ENCODE measurements at regions not wholly inside any gene's neighbourhood (a gene's known extent, or its start where the extent isn't known, plus 50 kb on each side); places are given as distances from the start of the nearest gene placed in this dataset.

GRCh38 chr20:21936720-21937380 lies 231.4 kb downstream of the PAX1 start:
- Histone ChIP-seq H2AFZ (ENCODE audit: insufficient read depth, low read depth, low read length, poor library complexity, severe bottlenecking) (no peak overlapping the region), H3K27me3 (ENCODE audit: control insufficient read depth in 2 of 2, insufficient read depth in 2 of 2, low read length in 2 of 2) (no peaks in the 10 kb centered on the region), H3K36me3 (replicated peaks in 1 of 2; ENCODE audit: control insufficient read depth in 1 of 2, insufficient read depth in 2 of 2, low read length in 2 of 2) (no peaks in the 10 kb centered on the region), H3K4me1 (ENCODE audit: control insufficient read depth in 1 of 2, insufficient read depth in 2 of 2, low read length in 2 of 2) (no peaks in the 10 kb centered on the region), H3K9ac (ENCODE audit: insufficient read depth, low read length, poor library complexity, severe bottlenecking) (no peak overlapping the region), H3K4me2 (replicated peaks; ENCODE audit: extremely low read depth, low read length, poor library complexity, severe bottlenecking) (no peak overlapping the region), H3K4me3 (replicated peaks in 1 of 3; ENCODE audit: low read depth in 2 of 3, low read length in 3 of 3) (no peak overlapping the region), H3K27ac (ENCODE audit: low read depth in 1 of 2, low read length in 2 of 2) (no peak overlapping the region), H4K20me1 (ENCODE audit: insufficient read depth, low read length) (no peaks in the 10 kb centered on the region), H3K79me2 (ENCODE audit: insufficient read depth, low read length) (no peaks in the 10 kb centered on the region), H3K9me3 (replicated peaks in 1 of 2; ENCODE audit: control insufficient read depth in 1 of 2, insufficient read depth in 1 of 2, low read length in 2 of 2) (peaks cover 13% of the 10 kb centered on the region in 2 donors)
- H3K4me3 Mint-ChIP-seq = no peak overlapping the region
- intact Hi-C loops (cut with micrococcal nuclease) = no loop called here
- no CpG with 5 or more reads among the region's 3 CpGs for WGBS (ENCODE audit: insufficient coverage)
- H3K27me3 Mint-ChIP-seq (ENCODE audit: low read depth in 3 of 3) = no peaks in the 10 kb centered on the region
- no peaks in the 10 kb centered on the region for H3K36me3 Mint-ChIP-seq
- no peak for TF ChIP-seq CTCF (IDR thresholded peaks at IDR 0.05)
- DNase-seq = no peak
- peaks cover 0 to 8% (median 6%) of the 10 kb centered on the region in 7 donors for H3K9me3 Mint-ChIP-seq
- no peaks in the 10 kb centered on the region for H3K4me1 Mint-ChIP-seq
- no peak overlapping the region for H3K27ac Mint-ChIP-seq

GRCh38 chr20:21936261-21936660 lies 230.8 kb downstream of the PAX1 start:
- Mint-ChIP-seq H3K36me3 (no peaks in the 10 kb centered on the region), H3K9me3 (peaks cover 0 to 12% (median 5%) of the 10 kb centered on the region in 7 donors), H3K4me3 (no peak overlapping the region), H3K4me1 (no peaks in the 10 kb centered on the region), H3K27me3 (ENCODE audit: low read depth in 3 of 3) (no peaks in the 10 kb centered on the region), H3K27ac (no peak overlapping the region)
- no peaks in the 10 kb centered on the region for H4K20me1 ChIP-seq (ENCODE audit: insufficient read depth, low read length)
- intact Hi-C loops (cut with micrococcal nuclease) = no loop called here
- no peaks in the 10 kb centered on the region for H3K27me3 ChIP-seq (ENCODE audit: control insufficient read depth in 2 of 2, insufficient read depth in 2 of 2, low read length in 2 of 2)
- H3K27ac ChIP-seq (ENCODE audit: low read depth in 1 of 2, low read length in 2 of 2) = no peak overlapping the region
- no peak overlapping the region for H3K9ac ChIP-seq (ENCODE audit: insufficient read depth, low read length, poor library complexity, severe bottlenecking)
- H3K4me3 ChIP-seq (replicated peaks in 1 of 3; ENCODE audit: low read depth in 2 of 3, low read length in 3 of 3) = no peak overlapping the region
- no peak overlapping the region for H2AFZ ChIP-seq (ENCODE audit: insufficient read depth, low read depth, low read length, poor library complexity, severe bottlenecking)
- no peak overlapping the region for H3K4me2 ChIP-seq (replicated peaks; ENCODE audit: extremely low read depth, low read length, poor library complexity, severe bottlenecking)
- no peak for TF ChIP-seq CTCF (IDR thresholded peaks at IDR 0.05)
- peaks cover 12 to 13% of the 10 kb centered on the region in 2 donors for H3K9me3 ChIP-seq (replicated peaks in 1 of 2; ENCODE audit: control insufficient read depth in 1 of 2, insufficient read depth in 1 of 2, low read length in 2 of 2)
- DNase-seq = no peak
- no peaks in the 10 kb centered on the region for H3K36me3 ChIP-seq (replicated peaks in 1 of 2; ENCODE audit: control insufficient read depth in 1 of 2, insufficient read depth in 2 of 2, low read length in 2 of 2)
- H3K79me2 ChIP-seq (ENCODE audit: insufficient read depth, low read length) = no peaks in the 10 kb centered on the region
- WGBS (ENCODE audit: insufficient coverage) = no CpG with 5 or more reads among the region's 4 CpGs
- H3K4me1 ChIP-seq (ENCODE audit: control insufficient read depth in 1 of 2, insufficient read depth in 2 of 2, low read length in 2 of 2) = no peaks in the 10 kb centered on the region

Measured in CD14-positive monocyte (primary cell).